ENCODE measurements at regions not wholly inside any gene's neighbourhood (a gene's known extent, or its start where the extent isn't known, plus 50 kb on each side); places are given as distances from the start of the nearest gene placed in this dataset.
"Not testable (repeated sequence)": the region's sequence is repeated elsewhere in the genome, so short reads cannot be mapped to it uniquely, and the experiment has no call there.

DNA sequence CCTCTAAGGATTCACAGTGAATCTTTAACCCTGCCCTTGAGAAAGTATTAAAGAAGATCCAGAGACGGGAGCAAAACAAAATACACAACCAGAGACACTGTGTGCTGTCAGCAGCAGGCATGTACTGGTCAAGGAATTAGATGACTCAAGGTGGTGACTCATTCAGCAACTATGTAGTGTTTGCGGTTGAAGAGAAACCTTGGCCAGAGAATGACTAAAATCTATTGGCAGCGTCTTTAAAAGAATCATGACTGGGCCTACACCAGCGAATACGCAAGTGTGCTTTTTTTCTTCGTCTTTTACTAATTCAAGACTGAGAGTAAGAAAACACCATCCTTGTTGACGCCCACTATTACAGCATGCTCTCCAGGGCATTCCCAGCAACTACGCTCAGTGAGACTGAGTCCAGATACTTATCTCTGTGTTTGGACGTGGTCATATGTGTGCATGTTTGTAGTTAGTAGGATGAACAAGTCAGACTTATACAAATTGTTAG is 72.4 kb upstream of the BACH2 start:
- DNase-seq, result no peak

DNA sequence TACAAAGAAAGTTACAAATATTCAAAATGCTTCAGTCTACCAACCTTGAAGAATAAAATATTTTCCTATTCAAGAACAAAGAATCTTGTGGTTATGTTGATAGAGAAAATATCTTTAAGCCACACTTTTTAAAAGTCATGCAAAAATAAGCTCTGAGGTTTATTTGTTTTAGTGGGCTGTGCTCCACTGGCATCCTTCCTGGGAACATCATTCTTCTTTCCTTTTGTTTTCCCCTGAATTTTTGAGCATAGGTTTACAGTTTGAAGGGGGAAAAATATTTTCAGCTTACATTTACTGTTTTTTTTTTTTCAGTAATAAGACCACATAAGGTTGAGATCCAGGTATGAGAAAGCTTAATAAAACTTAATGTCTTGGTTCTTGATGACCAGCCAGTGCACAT is 72.0 kb upstream of the BACH2 start:
- no peak for DNase-seq

DNA sequence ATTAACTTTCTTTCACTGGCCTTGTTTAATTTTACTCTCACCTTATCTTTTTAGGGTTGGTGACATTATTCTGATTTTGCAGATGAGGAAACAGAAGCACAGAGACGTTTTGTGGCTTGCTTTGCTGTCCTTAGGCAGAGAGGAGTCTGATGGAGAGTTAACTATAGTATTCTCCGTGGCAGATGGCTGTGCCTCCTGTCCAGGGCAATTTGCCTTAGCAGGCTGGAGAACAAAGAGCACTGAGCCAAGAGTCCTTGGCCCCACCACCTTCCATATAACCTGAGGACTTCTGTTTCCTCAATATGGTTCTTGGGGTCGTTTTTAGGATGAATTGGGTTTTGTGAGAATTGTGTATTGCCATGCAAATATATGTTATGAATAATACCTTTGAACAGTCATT is 71.4 kb upstream of the BACH2 start:
- no peak for DNase-seq

DNA sequence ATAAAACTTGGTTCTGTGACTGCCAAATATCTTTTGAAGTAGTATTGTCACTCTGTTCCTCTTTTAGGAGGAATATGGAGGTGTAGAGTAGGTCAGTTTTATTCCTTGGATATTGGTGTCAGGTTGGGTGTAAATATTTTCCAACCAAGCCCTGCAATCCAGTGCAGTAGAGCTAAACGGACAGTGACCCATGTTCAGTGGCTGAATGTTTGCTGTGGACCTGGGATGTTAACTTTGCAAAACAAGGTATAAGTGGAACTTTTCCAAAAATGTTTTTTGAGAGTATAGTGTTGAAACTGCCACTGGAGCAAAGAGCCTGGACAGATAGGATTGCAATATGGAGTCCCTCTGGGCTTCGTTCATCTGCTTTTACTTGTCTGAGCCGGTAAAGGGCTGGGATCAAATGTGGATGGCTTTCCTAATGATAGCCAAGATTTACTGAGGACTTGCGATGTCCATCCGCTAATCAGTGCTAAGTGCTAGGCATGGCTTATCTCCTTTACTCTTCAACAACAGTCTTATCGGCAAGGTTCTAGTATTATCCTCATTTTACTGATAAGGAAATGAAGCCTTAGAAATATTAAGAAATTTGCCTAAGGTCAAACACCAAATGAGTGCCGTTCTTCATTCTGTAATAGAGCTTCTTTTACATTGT is 69.0 kb upstream of the BACH2 start:
- no peak for DNase-seq

DNA sequence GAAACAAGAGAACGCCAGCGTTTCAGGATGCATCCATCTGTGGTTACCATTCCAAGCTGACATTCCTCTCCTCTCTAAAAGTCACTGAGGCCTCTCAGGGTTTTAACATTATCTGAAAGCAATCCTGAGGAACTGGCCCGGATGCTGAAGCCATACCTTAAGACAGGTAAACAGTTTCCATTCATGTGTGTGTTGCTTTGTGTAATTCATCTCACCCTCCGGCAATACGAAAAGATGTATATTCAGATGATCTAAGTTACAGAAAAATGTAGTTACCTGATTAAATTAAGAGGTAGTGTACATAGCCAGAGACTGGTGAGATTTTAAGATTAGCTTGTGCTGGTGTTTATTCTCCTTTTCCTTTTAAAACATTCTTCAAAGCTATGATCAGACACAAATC is 68.4 kb upstream of the BACH2 start:
- no peak for DNase-seq

DNA sequence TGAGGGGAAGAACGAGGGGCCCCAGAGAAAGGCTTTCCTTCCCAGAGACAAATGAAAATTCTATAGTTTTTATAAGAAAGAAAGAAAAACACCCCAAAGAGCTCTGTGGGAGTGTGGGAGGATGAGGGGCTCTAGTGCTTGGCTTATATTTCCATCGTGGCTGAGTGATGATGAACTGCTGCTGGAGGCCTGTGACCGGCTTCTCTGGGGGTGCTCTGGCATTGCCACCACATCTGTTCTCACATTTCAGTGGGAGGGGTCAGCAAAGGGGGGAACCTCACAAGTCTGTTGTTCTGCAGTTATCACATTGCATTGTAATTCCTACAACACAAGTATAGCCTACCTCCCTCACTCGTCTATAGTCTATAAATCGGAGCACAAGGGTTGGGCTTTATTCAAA is 67.6 kb upstream of the BACH2 start:
- no peak for DNase-seq

DNA sequence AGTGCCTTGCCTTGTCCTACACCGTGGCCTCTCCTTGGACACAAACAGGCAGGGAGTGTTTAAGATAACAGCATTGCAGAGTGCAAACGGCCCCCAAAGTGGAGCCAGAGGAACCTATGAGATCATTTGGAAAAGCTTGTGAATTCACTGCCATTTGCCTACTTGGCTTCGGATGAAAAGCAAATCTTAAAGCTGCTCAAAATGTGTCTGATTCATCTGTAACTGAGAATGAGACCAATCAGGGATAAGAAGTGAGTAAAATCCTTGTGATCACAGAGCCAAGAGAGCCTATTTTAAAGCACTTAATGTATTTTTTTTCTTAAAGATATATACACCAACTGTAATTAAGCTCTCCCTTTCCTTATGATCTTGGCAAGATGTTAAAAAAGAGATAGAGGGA is 65.7 kb upstream of the BACH2 start:
- DNase-seq, result no peak

DNA sequence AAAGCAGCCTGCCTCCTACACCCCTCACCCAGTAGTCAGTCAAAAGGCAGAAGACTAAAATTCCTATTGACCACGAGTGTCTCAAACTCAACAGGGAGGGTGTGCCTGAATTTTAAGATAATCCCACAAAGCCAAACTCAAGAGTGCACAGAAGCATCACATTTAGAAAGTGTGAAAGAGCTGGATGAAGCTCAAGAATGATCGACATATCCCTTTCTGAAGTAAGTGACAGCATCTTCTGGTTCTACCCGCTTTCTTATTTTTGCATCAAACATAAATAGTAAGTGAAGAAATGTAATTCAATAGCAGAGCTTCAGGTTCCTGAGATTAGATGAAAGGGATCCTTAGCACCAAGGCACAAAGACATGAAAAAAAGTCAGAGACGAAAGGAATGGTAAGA is 64.5 kb upstream of the BACH2 start:
- no peak for DNase-seq

DNA sequence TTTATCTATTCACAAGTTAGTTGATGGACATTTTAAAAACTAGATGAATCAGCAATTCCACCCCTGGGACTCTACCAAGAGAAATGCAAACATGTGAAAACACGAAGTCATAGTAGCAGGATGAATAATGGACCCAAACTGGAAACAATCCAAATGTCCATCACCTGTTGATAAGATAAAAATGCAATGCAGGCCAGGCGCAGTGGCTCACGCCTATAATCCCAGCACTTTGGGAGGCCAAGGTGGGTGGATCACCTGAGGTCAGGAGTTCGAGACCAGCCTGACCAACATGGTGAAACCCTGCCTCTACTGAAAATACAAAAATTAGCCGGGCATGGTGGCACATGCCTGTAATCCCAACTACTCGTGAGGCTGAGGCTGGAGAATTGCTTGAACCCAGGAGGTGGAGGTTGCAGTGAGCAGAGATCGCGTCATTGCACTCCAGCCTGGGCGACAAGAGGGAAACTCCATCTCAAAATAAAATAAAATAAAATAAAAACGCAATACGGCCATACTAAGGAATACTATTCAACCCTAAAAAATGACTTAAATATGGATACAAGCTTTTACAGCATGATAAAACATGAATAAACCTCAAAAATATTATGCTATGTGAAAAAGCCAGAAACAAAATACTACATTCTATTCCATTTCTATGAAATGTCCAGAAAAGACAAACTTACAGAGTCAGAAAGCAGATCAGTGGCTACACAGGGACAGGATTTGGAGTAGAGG is 61.6 kb upstream of the BACH2 start:
- not testable (repeated sequence) for DNase-seq

DNA sequence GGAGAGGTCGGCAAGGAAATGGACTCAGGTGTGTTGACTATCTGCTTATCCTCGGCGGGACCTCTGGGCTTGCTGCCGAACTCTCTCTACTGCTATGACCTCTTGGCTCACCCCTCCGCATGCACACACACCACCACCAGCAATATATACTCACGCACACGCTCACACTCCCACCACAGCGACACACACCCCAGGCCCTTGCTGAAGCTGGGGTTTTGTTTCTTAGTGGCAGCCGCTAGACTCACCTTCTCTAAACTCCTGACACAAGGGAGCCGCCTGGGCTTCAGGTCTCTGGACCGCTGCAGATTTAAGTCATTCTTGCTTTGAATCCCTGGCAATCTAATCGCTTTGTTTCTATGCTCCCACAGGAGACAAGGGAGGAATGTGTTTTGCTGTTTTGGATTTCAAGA is 59.4 kb upstream of the BACH2 start:
- no peak for DNase-seq

DNA sequence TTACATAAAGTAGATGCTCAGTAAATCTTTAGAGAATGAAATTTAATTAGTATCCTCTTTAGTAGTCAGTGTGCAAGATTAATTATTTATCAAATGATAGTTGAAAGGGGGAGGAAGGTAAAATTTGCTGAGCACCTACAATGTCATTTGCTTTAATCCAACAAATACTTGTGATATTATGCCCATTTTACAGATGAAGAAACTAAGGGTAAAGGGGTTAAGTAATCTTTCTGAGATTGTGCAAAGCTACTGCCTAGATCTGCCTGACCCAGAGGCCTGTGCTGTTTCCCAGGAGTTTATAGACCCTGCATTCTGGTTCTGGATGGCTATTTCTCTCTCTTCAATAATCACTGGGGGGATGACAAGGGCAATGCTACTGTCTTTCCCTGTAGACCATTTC is 58.3 kb upstream of the BACH2 start:
- DNase-seq, result no peak

DNA sequence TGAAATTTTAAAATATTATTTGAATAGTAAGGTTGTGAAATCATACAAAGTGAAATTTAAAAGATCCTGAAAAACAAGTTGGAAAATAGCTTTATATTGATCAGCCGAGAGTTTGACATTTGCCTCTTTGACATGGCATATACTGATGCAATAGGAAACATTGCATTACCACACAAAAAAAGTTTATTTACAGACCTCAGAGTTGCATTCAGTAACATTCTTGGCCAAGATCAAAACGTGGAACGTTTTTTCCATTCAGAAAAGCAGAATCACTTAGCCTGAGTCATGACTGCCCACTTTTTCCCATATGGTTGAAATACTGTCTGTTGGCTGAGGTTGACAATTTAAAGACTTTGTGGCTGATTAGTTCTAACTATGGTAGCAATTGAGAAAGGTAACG is 55.1 kb upstream of the BACH2 start:
- no peak for DNase-seq

DNA sequence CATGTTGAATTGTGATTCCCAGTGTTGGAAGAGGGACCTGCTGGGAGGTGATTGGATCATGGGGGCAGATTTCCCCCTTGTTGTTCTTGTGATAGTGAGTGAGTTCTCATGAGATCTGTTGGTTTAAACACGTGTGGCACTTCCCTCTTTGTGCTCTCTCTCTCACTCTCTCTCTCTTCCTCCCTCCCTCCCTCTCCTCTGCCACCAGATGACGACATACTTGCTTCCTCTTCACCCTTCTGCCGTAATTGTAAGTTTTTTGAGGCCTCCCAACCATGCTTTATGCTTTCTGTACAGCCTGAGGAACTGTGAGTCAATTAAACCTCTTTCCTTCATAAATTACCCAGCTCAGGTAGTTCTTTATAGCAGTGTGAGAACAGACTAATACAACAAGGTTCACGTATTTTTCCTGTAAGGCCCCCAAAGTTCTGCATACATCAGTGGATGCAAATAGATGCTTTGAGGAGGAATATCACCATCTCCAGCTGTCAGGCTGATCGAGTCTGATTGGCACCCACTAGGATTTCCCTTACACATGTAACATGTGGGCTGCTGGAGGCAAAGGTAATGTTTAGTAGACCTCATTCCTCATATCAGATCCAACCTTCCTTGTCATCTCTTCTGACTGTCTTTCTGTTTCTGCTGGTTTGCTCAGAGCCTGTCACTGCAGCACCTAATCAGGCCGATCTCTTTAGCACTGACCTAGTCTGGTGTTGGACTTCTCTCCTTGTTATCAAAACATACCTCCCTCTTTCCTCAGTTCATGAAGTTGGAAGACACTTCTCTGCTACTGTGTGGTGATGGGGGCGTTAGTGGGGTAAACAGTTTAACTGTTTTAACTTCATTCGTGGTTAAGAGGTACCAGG is 54.3 kb upstream of the BACH2 start:
- DNase-seq, result no peak

DNA sequence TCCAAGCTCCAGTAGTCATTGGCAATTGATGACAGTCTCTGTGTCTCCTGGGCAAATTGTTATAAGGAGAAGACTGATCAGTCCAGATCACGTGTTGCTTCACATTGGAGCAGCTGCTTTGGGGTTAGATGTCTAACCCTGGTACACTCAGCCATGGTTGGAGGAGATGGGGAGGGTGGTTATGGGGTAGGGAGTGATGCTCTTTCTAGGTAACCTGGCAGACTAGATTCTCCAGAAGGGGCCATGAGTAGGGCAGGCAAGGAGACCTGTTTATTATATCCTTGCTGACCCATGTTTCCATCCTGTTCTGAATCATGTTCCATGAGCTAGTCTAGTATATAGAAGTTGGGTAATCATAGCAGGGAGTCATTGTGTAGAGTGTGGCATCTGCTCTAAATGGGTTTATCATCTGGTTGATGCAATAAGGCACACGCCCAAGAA is 50.8 kb upstream of the BACH2 start:
- DNase-seq, result no peak

DNA sequence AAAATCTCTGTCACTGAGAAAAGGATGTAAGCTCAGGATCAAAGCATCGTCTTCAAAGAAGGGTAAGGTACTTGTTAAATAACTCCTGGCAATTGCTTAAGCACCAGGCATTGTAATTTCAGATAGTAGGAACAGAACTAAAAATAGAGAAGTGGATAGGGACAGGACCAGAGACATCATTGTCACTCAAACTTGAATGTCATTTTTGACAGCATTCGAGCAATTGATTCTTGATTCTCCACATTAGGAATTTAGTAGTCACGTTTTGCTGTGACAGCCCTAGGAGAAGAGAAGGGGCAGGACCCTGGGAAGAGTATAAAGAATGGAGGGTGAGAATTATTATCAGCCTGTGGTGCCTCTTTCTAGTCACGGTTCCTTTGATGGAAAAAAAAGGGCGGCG is 50.1 kb upstream of the BACH2 start:
- DNase-seq, result no peak
